Myocyte (in vitro differentiated cells): ENCODE measurements at regions not wholly inside any gene's neighbourhood (a gene's known extent, or its start where the extent isn't known, plus 50 kb on each side); places are given as distances from the start of the nearest gene placed in this dataset.
"Not testable (repeated sequence)": the region's sequence is repeated elsewhere in the genome, so short reads cannot be mapped to it uniquely, and the experiment has no call there.

ENCODE experiments used
- DNase-seq: peaks from one replicate; pipeline ENCODE4 v3.0.0-alpha.2; 2012; ENCODE audit warnings: low read depth

DNA sequence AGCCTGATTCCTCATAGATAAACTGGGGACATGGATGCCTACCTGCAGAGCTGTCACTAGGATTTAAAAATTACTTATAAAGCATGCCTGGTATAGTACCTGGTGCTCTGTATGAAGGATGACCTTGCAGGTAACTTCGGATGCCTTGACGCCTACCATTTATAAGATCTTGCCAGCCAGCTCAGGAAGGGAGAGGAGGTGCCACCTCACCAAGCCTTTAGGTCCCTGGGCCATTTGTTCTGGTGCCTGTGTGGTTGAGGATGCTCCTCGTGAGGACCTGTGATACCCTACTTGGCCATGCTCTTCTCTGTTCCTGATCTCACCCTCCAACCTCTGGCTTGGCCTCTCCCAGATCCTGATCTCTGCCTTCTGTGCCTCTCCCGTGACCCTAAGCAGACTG is 85.2 kb downstream of the FDX1 start:
- DNase-seq = no peak

GRCh38 chr11:110517381-110517780 is 87.6 kb downstream of the FDX1 start:
- DNase-seq = not testable (repeated sequence)

- peak; percentile 12 for DNase-seq
Measured at GRCh38 chr11:110518809-110519514, 89.2 kb downstream of the FDX1 start.

DNA sequence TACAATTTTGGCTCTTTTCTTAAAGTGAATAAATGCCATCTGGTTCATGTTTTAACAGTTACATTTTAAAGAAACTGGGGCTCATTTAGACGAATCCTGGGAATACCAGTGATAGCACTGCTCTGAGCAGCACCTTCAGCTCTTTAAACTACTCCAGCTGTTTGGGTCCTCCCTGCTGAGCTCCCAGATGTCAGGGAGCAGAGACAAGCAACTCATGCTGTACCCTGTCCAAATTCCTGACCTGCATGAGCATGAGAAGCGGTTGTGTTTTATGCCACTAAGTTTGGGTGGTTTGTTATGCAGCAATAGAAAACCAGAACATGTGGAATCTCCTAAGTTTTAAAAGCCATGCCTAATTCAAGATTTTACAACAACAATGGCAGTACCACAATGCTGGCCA is 90.0 kb downstream of the FDX1 start:
- DNase-seq = no peak

- no peak for DNase-seq
Measured at GRCh38 chr11:110522471-110522870, 92.7 kb downstream of the FDX1 start.

DNA sequence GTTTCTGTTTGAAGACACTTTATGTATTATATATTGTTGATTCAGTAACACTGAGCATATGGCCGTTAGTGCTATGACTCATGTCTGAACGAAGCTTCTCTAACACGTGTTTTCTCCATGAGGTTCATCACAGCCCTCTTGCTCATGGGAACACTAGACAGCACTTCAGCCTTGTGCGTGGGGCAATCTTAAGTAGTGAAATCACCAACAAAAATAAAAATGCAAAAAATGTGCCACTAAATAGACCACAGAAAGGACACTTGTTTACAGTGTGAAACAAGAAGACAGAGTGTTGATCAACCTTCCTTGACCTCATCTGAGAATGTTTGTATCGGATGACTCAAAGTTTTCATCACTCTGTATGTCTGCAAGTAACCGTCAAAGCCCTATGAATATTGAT is 94.5 kb downstream of the FDX1 start:
- DNase-seq = peak; percentile 49

GRCh38 chr11:110525883-110526282 is 96.1 kb downstream of the FDX1 start:
- DNase-seq = peak; percentile 50

GRCh38 chr11:110526323-110526722 is 96.6 kb downstream of the FDX1 start:
- no peak for DNase-seq
